ENCODE measurements at regions not wholly inside any gene's neighbourhood (a gene's known extent, or its start where the extent isn't known, plus 50 kb on each side); places are given as distances from the start of the nearest gene placed in this dataset.
"Not testable (repeated sequence)": the region's sequence is repeated elsewhere in the genome, so short reads cannot be mapped to it uniquely, and the experiment has no call there.

DNA sequence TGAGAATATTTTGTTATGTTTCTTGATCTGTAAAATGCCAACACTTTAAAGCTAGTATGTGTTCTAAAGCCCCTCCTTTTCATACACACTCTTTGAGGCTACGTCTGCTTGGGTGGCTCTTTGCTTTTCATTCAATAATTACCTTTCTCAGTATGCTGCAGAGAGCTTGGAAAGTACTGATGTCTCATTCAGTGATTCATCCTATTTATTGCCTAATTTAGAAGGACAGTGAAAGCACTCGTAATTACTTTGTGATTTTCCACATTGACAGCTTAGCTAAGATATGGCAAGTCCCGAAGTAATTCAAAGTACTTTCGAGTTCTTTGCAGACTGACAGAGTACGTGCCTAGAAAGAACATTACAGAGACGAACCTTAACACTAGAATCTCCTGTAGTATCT, 57.2 kb downstream of the BMP15 start:
- DNase-seq (no peak), ATAC-seq (ENCODE audit: poor library complexity) (no peak)
- intact Hi-C loops (cut with DNase I) = no loop called here

DNA sequence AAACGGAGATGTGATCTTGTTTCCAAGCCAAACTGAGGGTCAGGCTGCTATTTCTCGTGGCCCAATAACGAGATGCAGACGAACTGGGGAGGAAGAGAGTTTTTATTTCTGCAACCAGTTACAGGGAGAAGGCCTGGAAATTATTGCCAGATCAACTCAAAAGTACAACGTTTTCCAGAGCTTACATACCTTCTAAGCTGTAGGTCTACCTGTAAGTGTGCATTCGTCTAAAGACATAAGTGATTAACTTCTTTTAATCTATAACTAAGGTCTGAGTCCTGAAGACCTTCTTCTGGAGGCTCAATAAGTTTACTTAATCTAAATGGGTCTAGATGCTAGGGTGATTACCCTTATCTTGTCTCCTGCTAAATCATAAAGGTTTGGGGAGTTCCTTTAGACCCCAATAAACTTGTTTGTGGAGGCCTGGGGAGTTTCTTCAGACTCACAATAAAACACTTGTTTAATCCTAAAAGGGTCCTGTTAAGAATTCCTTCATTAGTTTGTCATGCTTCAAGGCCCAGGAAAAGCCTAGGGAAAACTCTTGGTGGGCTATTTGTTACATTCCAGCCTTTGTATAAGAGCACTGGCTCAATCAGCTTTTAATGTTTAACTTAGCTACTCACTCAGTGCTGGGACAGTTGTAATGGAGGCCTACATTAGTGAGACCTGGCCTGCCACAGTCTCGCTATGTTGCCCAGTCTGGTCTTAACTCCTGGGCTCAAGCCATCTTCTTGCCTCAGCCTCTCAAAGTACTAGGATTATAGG, 58.5 kb downstream of the BMP15 start:
- DNase-seq; ATAC-seq (ENCODE audit: poor library complexity); intact Hi-C loops (cut with DNase I): not testable (repeated sequence)

DNA sequence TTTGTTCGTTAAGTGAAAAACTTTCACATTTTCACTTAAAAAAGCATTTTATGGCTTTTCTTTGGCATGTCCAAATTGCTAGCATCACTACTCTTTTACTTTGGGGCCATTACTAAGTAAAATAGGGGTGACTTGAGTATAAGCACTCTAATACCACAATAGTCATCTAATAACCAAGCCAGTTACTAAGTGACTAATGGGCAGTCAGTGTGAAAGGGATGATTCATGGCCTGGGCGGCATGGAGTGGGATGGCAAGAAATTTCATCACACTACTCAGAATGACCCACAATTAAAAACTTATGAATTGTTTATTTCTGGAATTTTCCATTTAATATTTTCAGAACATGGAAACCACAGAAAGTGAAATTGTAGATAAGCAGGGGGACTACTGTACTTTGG, 60.9 kb downstream of the BMP15 start:
- intact Hi-C loops (cut with DNase I) = no loop called here
- DNase-seq = no peak
- ATAC-seq (ENCODE audit: poor library complexity) = no peak

GRCh38 chrX:50973199-50973598, 62.7 kb downstream of the BMP15 start:
- ATAC-seq (ENCODE audit: poor library complexity) = no peak
- no peak for DNase-seq
- intact Hi-C loops (cut with DNase I) = no loop called here

DNA sequence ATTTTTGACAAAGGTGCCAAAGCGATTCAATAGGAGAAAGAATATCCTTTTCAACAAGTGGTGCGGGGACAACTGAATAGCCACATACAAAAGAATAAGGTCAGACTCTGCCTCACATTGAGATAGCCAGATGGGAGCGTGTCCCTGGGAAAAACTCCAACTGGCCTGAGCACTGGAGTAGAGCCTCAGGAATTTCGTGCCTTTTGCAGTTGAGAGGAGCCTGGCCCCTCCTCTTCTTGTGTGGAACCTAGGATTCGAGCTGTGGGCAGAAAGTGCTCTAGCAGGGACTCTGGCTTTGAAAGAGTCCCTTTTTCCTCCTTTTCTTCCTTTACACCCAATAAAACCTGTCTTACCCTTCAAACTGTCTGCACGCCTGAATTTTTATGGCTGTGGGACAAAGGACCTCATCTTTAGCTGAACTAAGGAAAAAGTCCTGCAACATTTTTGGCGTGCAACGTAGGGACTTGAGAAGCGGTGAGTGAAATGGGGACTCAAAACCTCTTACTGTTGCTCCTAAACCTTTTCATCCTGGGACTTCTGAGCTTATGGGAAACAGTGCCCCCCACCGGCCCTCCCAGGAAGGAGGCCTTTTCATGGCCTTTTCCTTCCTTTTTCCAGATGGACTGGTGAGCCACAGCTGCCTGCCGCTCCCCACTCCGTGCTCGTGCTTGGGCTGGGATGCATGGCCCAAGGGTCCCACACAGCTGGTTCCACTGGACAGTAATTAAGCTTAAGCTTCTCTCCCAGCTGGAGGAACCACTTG, 68.6 kb downstream of the BMP15 start:
- intact Hi-C loops (cut with DNase I) = no loop called here
- DNase-seq (no peak), ATAC-seq (ENCODE audit: poor library complexity) (peak; percentile 48)

DNA sequence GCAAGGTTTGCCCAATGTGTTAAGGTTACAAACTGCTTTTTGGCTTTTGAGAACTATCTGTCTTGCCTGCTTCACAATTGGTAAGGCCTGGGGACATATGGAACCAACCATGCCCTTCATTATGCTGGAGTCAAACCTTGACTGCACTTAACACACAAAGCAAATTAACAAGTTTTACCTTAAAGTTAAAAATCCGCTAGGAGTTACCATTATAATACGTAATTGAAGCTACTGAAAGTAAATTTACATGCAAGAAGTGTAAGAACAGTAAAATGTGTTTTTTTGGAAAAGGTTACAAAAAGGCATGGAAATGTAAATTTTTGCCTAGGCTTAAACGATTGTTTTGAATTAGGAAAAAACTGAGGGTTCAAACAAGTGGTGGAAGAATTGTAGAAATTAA, 69.7 kb downstream of the BMP15 start:
- no peak for ATAC-seq (ENCODE audit: poor library complexity)
- no peak for DNase-seq
- intact Hi-C loops (cut with DNase I) = loop anchor here (10.0 kb wide), 1 partner anchor 235 kb away; no protein-coding TSS in a partner anchor

GRCh38 chrX:50988649-50989048, 78.1 kb downstream of the BMP15 start:
- intact Hi-C loops (cut with DNase I) = loop anchor here (10.0 kb wide), 1 partner anchor 244 kb away; no protein-coding TSS in a partner anchor
- no peak for DNase-seq

GRCh38 chrX:50996930-50997329, 86.4 kb downstream of the BMP15 start:
- intact Hi-C loops (cut with DNase I) = no loop called here
- DNase-seq = no peak
- ATAC-seq (ENCODE audit: poor library complexity) = no peak

More at GRCh38 chrX:50988649-50989048, 78.1 kb downstream of the BMP15 start:
- no peak for ATAC-seq (ENCODE audit: poor library complexity)

GRCh38 chrX:51000384-51000783, 89.8 kb downstream of the BMP15 start:
- DNase-seq; intact Hi-C loops (cut with DNase I); ATAC-seq (ENCODE audit: poor library complexity): not testable (repeated sequence)

DNA sequence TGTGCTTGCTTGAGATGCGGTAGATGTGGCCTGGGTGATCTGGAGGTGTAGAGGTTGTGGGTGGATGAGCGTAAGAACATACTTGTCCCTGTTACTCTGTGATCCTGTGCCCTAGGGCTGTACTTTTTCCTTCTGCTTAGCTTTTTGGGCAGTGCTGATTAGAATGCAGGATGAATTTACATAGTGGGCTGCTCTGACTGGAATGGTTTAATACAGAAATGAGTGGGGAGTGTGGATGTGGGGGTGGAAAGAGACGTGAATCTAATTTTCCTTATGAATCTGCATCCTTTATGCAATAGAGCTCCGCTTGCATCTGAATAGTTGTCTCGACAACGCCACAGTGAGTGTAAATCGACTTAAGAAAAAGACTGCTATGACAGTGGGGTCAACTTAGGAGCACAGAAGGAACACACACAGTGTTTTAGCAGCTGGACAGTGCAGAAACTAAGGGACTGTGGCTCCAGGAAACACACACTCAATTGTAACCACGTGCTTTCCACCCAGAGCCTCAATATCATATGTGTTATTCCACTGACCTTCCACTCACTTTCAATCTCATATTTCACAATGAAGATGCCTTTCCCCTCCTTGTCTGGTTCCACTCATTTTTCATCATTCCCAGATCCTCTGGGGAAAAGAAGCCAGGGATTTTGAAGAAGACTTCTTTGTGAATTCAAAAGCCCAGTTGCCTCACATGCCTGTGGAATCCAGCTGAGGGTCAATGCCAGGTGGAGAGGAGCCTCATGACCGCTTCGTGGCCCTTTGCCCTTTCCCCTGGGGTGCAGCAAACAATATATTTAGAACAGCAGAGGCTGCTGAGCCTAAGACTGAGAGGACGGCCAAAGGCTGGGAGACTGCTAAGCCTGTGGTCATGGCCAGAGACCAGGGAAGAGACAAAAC, 91.4 kb downstream of the BMP15 start:
- intact Hi-C loops (cut with DNase I) = not testable (repeated sequence)
- peak; percentile 55 for DNase-seq
- peak; percentile 57 for ATAC-seq (ENCODE audit: poor library complexity)

DNA sequence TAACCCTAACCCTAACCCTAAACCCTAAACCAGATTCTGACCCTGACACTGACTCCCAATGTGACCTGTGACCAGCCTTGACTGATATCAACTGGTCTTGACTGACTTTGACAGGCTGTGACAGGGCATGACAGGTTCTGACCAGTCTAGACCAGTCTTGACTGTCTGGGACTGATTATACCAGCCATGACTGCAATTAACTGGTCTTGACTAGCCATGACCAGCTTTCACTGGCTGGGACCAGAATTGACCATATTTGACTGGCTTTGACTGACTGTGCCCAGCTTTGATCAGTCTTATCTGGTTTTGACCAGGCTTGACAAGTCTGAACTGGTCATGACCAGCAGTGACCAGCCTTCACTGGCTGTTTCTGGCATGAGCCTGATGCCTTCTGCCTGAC, 95.5 kb downstream of the BMP15 start:
- ATAC-seq (ENCODE audit: poor library complexity) (no peak), DNase-seq (no peak)
- intact Hi-C loops (cut with DNase I) = no loop called here

DNA sequence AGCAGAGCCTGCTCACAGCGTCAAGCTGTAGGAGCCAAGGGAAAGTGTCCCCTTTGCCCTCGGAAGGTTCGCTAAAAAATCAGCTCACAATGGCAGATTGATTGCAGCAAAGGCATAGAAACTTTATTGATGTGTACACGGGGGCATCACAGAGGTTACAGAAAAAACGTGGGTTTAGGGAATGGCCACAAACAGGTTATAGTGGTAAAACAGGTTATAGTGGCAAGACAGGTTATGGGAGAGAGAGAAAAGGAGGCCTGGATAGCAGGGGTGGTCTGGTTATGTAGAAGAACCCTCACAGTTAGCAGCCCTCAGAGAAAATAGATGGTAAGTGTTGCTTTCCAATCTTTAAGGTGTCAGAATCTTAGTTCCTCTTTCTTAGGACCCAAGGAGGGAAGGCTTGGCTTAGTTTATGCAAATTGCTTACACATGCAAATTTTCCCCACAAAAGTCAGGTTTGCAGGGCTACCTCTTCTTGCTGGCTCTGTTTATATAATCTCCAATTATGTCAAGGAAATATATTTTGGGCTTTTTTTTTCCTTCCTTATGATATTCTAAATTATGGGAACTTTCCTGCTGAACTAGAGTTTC, 113.7 kb downstream of the BMP15 start:
- DNase-seq (no peak), ATAC-seq (ENCODE audit: poor library complexity) (no peak)
- intact Hi-C loops (cut with DNase I) = no loop called here

- ATAC-seq (ENCODE audit: poor library complexity) (no peak), DNase-seq (no peak)
- intact Hi-C loops (cut with DNase I) = no loop called here
Observed at GRCh38 chrX:51026862-51027261, 116.3 kb downstream of the BMP15 start.

DNA sequence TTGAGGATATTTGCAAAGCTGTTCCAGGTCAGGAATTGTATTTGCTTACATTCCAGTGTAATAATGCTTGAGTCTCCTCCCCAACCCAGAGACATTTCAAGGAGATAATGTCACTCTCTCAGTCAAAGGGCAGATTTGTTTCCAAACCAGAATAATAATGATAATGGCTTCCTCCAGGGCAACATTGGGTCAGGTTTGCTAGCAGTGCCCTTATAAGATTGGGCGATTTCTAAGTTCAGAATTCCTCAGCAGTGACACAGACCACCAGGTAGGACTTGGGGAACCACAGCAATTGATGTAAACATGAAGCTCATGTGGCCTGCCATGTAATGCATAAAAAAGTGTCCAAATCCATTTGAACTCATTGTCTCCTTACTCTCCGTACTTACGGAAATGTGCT, 125.2 kb downstream of the BMP15 start:
- ATAC-seq (ENCODE audit: poor library complexity) (no peak), DNase-seq (no peak)
- intact Hi-C loops (cut with DNase I) = no loop called here

DNA sequence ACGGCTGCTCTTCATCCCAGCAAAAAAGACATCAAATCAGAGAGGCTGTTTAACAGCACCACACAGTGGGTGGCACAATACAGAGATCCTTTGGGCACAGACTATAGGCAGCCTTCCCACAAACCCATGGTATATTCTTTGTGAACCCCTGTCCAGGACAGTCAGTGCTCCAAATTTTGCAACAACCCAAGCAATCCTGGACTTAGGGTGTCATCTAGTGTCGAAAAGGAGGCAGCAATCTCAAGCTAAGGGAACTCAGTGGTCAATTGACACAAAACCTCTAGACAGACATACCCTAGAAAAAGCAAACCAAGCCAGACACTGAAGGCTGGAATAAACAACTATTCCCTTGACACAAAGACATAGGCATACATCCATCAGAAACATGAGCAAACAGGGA, 137.4 kb downstream of the BMP15 start:
- no peak for DNase-seq
- intact Hi-C loops (cut with DNase I) = no loop called here
- ATAC-seq (ENCODE audit: poor library complexity) = no peak

DNA sequence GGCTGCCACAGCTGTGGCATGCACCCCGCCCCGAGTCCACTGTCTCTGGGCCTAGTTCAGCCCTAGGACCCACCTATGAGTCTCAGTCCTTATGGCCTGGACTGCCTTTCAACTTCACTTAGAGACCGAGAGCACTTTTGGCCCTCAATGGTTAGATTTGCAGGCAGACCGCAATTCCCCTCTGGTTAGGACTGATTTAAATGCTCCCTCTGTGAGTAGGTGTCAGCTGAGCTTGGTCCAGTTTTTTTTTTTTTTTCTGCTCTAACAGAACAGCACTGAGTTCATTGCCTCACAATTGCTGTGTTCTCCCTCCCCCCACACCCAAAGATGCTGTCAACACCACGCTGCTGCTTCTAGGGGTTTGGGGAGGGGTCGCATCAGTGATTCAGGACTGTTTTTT, 143.2 kb downstream of the BMP15 start:
- intact Hi-C loops (cut with DNase I) = no loop called here
- ATAC-seq (ENCODE audit: poor library complexity) = no peak
- no peak for DNase-seq

- DNase-seq = no peak
- ATAC-seq (ENCODE audit: poor library complexity) = no peak
- intact Hi-C loops (cut with DNase I) = no loop called here
Observed at GRCh38 chrX:51098046-51098445, 187.5 kb downstream of the BMP15 start.

DNA sequence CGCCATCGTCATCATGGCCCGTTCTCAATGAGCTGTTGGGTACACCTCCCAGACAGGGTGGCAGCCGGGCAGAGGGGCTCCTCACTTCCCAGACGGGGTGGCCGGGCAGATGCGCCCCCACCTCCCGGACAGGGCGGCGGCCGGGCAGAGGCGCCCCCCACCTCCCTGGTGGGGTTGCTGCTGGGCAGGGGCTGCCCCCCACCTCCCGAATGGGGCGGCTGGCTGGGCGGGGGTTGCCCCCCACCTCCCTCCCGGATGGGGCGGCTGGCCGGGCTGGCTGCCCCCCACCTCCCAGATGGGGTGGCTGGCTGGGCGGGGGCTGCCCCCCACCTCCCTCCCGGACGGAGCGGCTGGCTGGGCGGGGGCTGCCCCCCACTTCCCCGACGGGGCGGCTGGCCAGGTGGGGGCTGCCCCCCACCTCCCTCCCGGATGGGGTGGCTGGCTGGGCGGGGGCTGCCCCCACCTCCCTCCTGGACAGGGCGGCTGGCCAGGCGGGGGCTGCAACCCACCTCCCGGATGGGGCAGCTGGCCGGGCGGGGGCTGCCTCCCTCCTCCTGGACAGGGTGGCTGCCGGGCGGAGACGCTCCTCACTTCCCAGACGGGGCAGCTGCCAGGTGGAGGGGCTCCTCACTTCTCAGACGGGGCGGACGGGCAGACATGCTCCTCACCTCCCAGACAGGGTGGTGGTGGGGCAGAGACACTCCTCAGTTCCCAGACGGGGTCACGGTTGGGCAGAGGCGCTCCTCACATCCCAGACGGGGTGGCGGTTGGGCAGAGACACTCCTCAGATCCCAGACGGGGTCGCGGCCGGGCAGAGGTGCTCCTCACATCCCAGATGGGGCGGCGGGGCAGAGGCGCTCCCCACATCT, 208.8 kb downstream of the BMP15 start:
- ATAC-seq (ENCODE audit: poor library complexity); DNase-seq; intact Hi-C loops (cut with DNase I): not testable (repeated sequence)
